SW 1271 (cell line): ENCODE measurements at regions not wholly inside any gene's neighbourhood (a gene's known extent, or its start where the extent isn't known, plus 50 kb on each side); places are given as distances from the start of the nearest gene placed in this dataset.

ENCODE experiments used
- DNase-seq, 2 experiments: peaks; one replicate each; lab custom pipeline; 2025; lab: John Stamatoyannopoulos, UW

- no peak for DNase-seq
Measured at GRCh38 chr2:17069564-17069963, 403.9 kb upstream of the CYRIA start.

- no peak for DNase-seq
Measured at GRCh38 chr2:17068021-17068420, 402.4 kb upstream of the CYRIA start.

- no peak for DNase-seq
Measured at GRCh38 chr2:17065536-17065935, 399.9 kb upstream of the CYRIA start.

- DNase-seq = no peak
Measured at GRCh38 chr2:17061028-17061427, 395.4 kb upstream of the CYRIA start.

- DNase-seq = no peak
Measured at GRCh38 chr2:17059458-17059857, 393.8 kb upstream of the CYRIA start.

GRCh38 chr2:17058772-17059402 lies 393.3 kb upstream of the CYRIA start:
- no peak for DNase-seq

- no peak for DNase-seq
Measured at GRCh38 chr2:17057109-17058017, 391.7 kb upstream of the CYRIA start.

- no peak for DNase-seq
Measured at GRCh38 chr2:17056236-17056635, 390.6 kb upstream of the CYRIA start.

GRCh38 chr2:17052001-17052400 lies 386.4 kb upstream of the CYRIA start:
- DNase-seq = no peak

GRCh38 chr2:17051538-17051937 lies 385.9 kb upstream of the CYRIA start:
- DNase-seq = no peak

- DNase-seq = no peak
Measured at GRCh38 chr2:17043173-17043572, 377.5 kb upstream of the CYRIA start.

- no peak for DNase-seq
Measured at GRCh38 chr2:17036361-17036760, 370.7 kb upstream of the CYRIA start.

- DNase-seq = no peak
Measured at GRCh38 chr2:17035010-17035409, 369.4 kb upstream of the CYRIA start.

GRCh38 chr2:17030047-17030446 lies 364.4 kb upstream of the CYRIA start:
- DNase-seq = no peak

- no peak for DNase-seq
Measured at GRCh38 chr2:17012297-17012696, 346.7 kb upstream of the CYRIA start.

GRCh38 chr2:17010104-17010503 lies 344.5 kb upstream of the CYRIA start:
- no peak for DNase-seq

- no peak for DNase-seq
Measured at GRCh38 chr2:17000184-17000482, 334.5 kb upstream of the CYRIA start.

GRCh38 chr2:16999347-17000183 lies 333.9 kb upstream of the CYRIA start:
- no peak for DNase-seq

- no peak for DNase-seq
Measured at GRCh38 chr2:16978301-16978700, 312.7 kb upstream of the CYRIA start.

GRCh38 chr2:16974688-16975087 lies 309.1 kb upstream of the CYRIA start:
- DNase-seq = no peak

- DNase-seq = no peak
Measured at GRCh38 chr2:16973586-16974286, 308.1 kb upstream of the CYRIA start.

GRCh38 chr2:16972276-16972675 lies 306.6 kb upstream of the CYRIA start:
- DNase-seq = no peak
